GM13977 (cell line): ENCODE measurements at regions not wholly inside any gene's neighbourhood (a gene's known extent, or its start where the extent isn't known, plus 50 kb on each side); places are given as distances from the start of the nearest gene placed in this dataset.

Source experiments
- DNase-seq: peaks from one replicate; pipeline ENCODE4 v3.0.0; 2012; ENCODE audit warnings: low spot score
- in situ Hi-C: fragments of 300-500 bp; cut with MboI; formaldehyde crosslinking; loops from one replicate; pipeline ENCODE4 v1.12.0; 2022; ENCODE audit warnings: low sequenced_read_pairs, low pct_unique_long_range_greater_than_20kb, mixed read lengths, inconsistent platforms; ENCODE audit not compliant: unreplicated experiment
- TF ChIP-seq, protein P1 (sequence below): IDR thresholded peaks from 2 replicates; pipeline ENCODE4 v1.5.1; 2012; ENCODE audit warnings: mild to moderate bottlenecking, control low read depth; ENCODE audit not compliant: insufficient read depth; ENCODE audit errors: extremely low read depth, missing control alignments

DNA sequence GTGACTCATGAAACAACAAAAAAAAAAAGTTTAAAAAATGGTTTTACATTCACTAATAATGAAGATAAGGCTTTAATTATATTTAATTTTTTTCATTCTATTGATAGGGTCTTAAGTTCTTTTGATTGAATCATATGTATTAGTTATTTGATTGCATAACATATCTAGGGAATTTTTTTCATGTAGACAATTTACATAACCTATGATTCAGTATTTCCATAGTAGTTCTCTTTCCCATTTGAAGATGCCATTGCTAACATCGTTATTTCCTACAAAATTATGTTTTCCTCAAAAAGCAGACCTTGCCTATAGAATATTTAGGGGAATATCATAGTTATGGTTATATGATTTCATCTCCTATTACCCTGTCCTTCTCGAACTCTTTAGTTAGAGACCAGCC lies 463.4 kb downstream of the TFAP2B start:
- DNase-seq, result no peak

DNA sequence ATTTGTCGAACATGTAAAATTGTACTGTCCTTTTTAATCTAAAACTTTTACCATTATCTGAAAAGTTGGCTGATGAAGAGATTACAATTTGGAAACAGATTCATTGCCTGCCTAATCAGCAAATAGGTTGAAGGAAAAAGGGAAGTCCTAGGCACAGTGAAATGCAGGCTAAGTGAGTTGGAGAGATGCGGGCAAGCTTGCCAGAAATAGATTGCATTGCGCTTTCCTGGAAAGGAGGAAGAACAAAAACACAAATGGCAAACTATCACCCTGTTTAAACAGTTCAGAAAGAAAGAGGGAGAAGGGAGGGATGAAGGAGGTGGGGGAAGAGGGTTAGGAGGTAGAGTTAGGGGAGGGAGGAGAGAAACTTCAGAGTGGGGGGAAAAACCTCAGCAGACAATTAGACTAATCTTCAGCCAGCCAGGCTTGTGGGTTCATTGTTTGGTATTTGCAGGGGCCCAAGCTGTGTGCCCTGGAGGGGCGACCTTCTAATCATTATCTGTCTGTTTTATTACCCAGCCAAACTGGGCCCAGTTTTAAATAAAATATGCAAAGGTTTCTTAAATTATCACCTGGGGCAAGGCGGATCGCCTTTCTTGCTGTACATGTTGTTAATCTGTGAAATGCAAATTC lies 465.2 kb downstream of the TFAP2B start:
- in situ Hi-C loops, result no loop called here
- TF ChIP-seq, protein P1, sequence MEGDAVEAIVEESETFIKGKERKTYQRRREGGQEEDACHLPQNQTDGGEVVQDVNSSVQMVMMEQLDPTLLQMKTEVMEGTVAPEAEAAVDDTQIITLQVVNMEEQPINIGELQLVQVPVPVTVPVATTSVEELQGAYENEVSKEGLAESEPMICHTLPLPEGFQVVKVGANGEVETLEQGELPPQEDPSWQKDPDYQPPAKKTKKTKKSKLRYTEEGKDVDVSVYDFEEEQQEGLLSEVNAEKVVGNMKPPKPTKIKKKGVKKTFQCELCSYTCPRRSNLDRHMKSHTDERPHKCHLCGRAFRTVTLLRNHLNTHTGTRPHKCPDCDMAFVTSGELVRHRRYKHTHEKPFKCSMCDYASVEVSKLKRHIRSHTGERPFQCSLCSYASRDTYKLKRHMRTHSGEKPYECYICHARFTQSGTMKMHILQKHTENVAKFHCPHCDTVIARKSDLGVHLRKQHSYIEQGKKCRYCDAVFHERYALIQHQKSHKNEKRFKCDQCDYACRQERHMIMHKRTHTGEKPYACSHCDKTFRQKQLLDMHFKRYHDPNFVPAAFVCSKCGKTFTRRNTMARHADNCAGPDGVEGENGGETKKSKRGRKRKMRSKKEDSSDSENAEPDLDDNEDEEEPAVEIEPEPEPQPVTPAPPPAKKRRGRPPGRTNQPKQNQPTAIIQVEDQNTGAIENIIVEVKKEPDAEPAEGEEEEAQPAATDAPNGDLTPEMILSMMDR, result no peak
- no peak for DNase-seq

More for the DNA sequence above, 463.4 kb downstream of the TFAP2B start:
- TF ChIP-seq, protein P1, result no peak
- in situ Hi-C loops, result no loop called here

DNA sequence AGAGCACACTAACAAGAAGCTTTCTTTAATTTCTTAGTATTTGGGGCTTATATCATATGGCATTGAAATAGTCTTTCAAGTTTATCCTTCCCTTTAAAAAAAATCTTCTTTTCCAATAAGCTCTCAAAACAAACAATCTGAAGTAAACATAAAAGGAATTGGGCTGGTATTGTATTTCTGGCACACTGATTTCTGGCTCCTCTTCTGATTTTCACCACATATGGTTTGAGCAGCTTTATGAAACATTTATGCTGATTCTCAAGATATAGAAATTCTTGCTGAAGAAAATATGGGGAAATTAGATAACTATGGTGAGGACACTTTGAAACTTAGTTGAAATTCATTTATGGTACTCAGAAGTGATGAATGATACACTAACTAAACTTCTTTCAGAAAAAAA lies 467.2 kb downstream of the TFAP2B start:
- in situ Hi-C loops, result no loop called here
- DNase-seq, result no peak
- TF ChIP-seq, protein P1, result no peak

DNA sequence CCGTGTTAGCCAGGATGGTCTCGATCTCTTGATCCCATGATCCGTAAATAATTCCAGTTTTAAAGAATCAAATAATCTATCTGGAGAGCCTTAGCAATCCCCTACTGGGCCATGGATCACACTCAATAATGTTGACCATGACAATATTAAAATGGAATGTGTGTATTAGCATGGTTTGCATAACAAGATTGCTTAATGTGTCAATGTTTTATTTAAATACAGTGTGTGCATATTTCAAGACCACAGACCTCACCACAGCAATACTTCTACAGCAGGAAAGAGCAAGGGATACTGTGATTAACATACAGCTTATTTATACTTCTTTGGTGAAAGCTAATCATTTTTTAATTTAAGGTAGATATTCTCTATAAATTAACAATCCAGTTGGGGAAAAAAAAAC lies 470.4 kb downstream of the TFAP2B start:
- in situ Hi-C loops, result no loop called here
- DNase-seq, result no peak
- TF ChIP-seq, protein P1, result no peak

DNA sequence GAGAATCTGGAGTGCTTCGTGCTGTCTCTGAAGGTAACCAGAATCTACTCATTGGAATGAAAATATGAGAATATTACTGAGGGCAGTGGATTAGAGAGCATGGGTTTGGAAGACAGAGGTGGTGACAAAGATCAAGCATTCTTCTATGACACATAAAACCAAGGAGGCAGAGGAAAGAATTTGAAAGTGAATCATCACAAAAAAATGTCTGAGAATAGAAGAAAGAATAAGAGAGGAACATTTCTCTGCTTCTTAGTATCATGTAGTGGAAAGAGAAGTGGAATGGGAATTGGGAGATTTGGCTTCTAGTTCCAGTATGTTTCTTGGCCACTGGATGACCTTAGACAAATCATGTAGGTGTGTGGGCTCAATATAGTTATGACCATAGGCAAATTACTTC lies 474.0 kb downstream of the TFAP2B start:
- TF ChIP-seq, protein P1, result no peak
- in situ Hi-C loops, result no loop called here
- no peak for DNase-seq

DNA sequence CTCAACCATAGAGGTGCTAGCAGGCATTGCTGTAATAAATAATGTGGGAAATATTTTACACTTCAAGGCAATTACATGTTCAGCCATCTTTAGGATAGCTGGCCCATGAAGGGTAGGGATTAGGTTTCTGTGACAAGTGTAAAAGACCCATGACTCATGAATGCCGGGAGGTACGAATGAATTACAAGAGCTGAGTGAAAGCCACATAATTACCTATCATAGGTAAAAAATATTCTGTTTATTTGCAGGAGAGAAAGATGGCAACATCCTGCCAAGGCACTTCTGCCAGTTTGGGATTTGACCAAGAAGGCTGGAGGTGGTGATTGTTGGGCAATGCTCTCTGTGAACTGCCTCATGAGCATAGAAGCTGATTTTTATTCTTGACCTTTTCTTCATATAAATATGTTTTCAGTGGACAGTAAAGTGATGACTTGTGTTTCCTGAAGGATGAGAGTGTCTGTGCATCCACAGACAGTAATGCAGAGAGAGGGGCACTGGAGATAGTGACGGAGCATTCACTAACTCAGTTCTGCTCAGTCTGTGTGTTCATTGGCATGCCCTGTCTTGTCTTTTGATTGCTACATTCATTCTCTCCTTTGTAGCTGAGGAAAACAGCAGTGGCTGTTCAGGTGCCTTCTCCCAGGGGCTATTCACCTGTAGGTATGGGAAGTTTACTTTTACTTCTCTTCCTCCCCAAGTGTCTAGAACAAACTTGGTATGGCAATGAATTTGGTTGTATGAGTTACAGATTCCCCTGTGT lies 481.1 kb downstream of the TFAP2B start:
- in situ Hi-C loops, result no loop called here
- DNase-seq, result no peak
- TF ChIP-seq, protein P1, result no peak
